Activated CD4-positive, alpha-beta T cell treated with anti-CD3 and anti-CD28 coated beads, Interleukin-2, amount 10 ng/mL, durations not matched to agents 7 days and 5 days (primary cell): ENCODE measurements at regions not wholly inside any gene's neighbourhood (a gene's known extent, or its start where the extent isn't known, plus 50 kb on each side); places are given as distances from the start of the nearest gene placed in this dataset.

ENCODE experiments used
- CTCF ChIA-PET: fragments of 350-600 bp; sonication (Branson Sonifier 250); formaldehyde crosslinking; loops from one replicate; lab custom pipeline; 2021; ENCODE audit warnings: antibody characterized with exemption; lab: Charles Lee
- POLR2A ChIA-PET: fragments of 350-600 bp; sonication (Branson Sonifier 250); formaldehyde crosslinking; loops from one replicate; lab custom pipeline; 2021; ENCODE audit warnings: antibody characterized with exemption; lab: Charles Lee
- DNase-seq: peaks from one replicate; pipeline ENCODE4 v3.0.0-alpha.2; 2020
- H3K27ac Mint-ChIP-seq: one replicate; pipeline ENCODE4 v1.8.0; 2021; ENCODE audit warnings: mild to moderate bottlenecking, moderate library complexity, mixed read lengths
- H3K27me3 Mint-ChIP-seq: one replicate; pipeline ENCODE4 v1.8.0; 2021; ENCODE audit warnings: mixed read lengths
- H3K36me3 Mint-ChIP-seq: one replicate; pipeline ENCODE4 v1.8.0; 2021; ENCODE audit warnings: low read depth, mixed read lengths
- H3K4me1 Mint-ChIP-seq: one replicate; pipeline ENCODE4 v1.8.0; 2021; ENCODE audit warnings: mixed read lengths
- H3K4me3 Mint-ChIP-seq: one replicate; pipeline ENCODE4 v1.8.0; 2021; ENCODE audit warnings: mild to moderate bottlenecking, moderate library complexity, mixed read lengths
- H3K9me3 Mint-ChIP-seq: one replicate; pipeline ENCODE4 v1.8.0; 2021; ENCODE audit warnings: mixed read lengths

GRCh38 chr6:73893696-73894095 is 197.7 kb downstream of the CD109 start:
- CTCF ChIA-PET: no interaction called here
- Mint-ChIP-seq H3K4me1 (no peaks in the 10 kb centered on the region), H3K9me3 (peaks cover 5% of the 10 kb centered on the region), H3K27me3 (peaks cover 5% of the 10 kb centered on the region), H3K36me3 (no peaks in the 10 kb centered on the region), H3K27ac (no peak overlapping the region), H3K4me3 (no peak overlapping the region)
- POLR2A ChIA-PET: no interaction called here
- no peak for DNase-seq

- no peaks in the 10 kb centered on the region for H3K27me3 Mint-ChIP-seq
- peaks cover 5% of the 10 kb centered on the region for H3K9me3 Mint-ChIP-seq
- no peak overlapping the region for H3K4me3 Mint-ChIP-seq
- no peak for DNase-seq
- ChIA-PET CTCF (no interaction called here), POLR2A (no interaction called here)
- H3K36me3 Mint-ChIP-seq: no peaks in the 10 kb centered on the region
- peaks cover 12% of the 10 kb centered on the region for H3K4me1 Mint-ChIP-seq
- no peak overlapping the region for H3K27ac Mint-ChIP-seq
Measured at GRCh38 chr6:73888050-73888449, 192.0 kb downstream of the CD109 start.

GRCh38 chr6:73885393-73885792 is 189.4 kb downstream of the CD109 start:
- no peak overlapping the region for H3K4me3 Mint-ChIP-seq
- H3K9me3 Mint-ChIP-seq: no peaks in the 10 kb centered on the region
- DNase-seq: no peak
- H3K27ac Mint-ChIP-seq: no peak overlapping the region
- H3K27me3 Mint-ChIP-seq: no peaks in the 10 kb centered on the region
- peaks cover 12% of the 10 kb centered on the region for H3K4me1 Mint-ChIP-seq
- no peaks in the 10 kb centered on the region for H3K36me3 Mint-ChIP-seq
- ChIA-PET POLR2A (no interaction called here), CTCF (interaction anchor here (0.6 kb wide), 1 partner anchor 205 kb away, joined by 3 read pairs; no protein-coding TSS in a partner anchor)

- Mint-ChIP-seq H3K27me3 (no peaks in the 10 kb centered on the region), H3K4me3 (no peak overlapping the region), H3K4me1 (peaks cover 12% of the 10 kb centered on the region), H3K27ac (no peak overlapping the region), H3K36me3 (no peaks in the 10 kb centered on the region), H3K9me3 (no peaks in the 10 kb centered on the region)
- ChIA-PET CTCF (no interaction called here), POLR2A (no interaction called here)
- no peak for DNase-seq
Measured at GRCh38 chr6:73884540-73884939, 188.5 kb downstream of the CD109 start.

- Mint-ChIP-seq H3K36me3 (no peaks in the 10 kb centered on the region), H3K4me3 (no peak overlapping the region), H3K27me3 (no peaks in the 10 kb centered on the region), H3K27ac (no peak overlapping the region), H3K4me1 (peaks cover under 1% of the 10 kb centered on the region), H3K9me3 (no peaks in the 10 kb centered on the region)
- CTCF ChIA-PET: no interaction called here
- no peak for DNase-seq
- POLR2A ChIA-PET: no interaction called here
Measured at GRCh38 chr6:73879501-73880293, 183.7 kb downstream of the CD109 start.

GRCh38 chr6:73878403-73878802 is 182.4 kb downstream of the CD109 start:
- no peaks in the 10 kb centered on the region for H3K27me3 Mint-ChIP-seq
- ChIA-PET POLR2A (no interaction called here), CTCF (no interaction called here)
- peaks cover 9% of the 10 kb centered on the region for H3K4me1 Mint-ChIP-seq
- no peak overlapping the region for H3K4me3 Mint-ChIP-seq
- no peaks in the 10 kb centered on the region for H3K9me3 Mint-ChIP-seq
- DNase-seq: no peak
- no peaks in the 10 kb centered on the region for H3K36me3 Mint-ChIP-seq
- H3K27ac Mint-ChIP-seq: no peak overlapping the region
